Neural cell (in vitro differentiated cells): ENCODE measurements at regions not wholly inside any gene's neighbourhood (a gene's known extent, or its start where the extent isn't known, plus 50 kb on each side); places are given as distances from the start of the nearest gene placed in this dataset.

Experiments used
- CTCF ChIP-seq: fragments of 450-650 bp; IDR thresholded peaks from 2 replicates; pipeline ENCODE4 v1.5.1; 2014; ENCODE audit warnings: antibody characterized with exemption, mild to moderate bottlenecking, moderate library complexity; ENCODE audit not compliant: poor library complexity, severe bottlenecking
- EP300 ChIP-seq: fragments of 450-650 bp; conservative IDR thresholded peaks from 2 replicates; pipeline ENCODE4 v1.6.1; 2014; ENCODE audit warnings: antibody characterized with exemption, mild to moderate bottlenecking, moderate library complexity; ENCODE audit not compliant: poor library complexity, severe bottlenecking
- EZH2 ChIP-seq: fragments of 200-600, 300-800 bp; shearing (Covaris generic), sonication (generic); IDR thresholded peaks from 2 replicates; pipeline ENCODE4 v1.6.1; 2014; ENCODE audit warnings: antibody characterized with exemption, low read length, borderline replicate concordance, mild to moderate bottlenecking; ENCODE audit not compliant: insufficient read depth, poor library complexity, severe bottlenecking
- MXI1 ChIP-seq: fragments of 450-650 bp; conservative IDR thresholded peaks from 2 replicates; pipeline ENCODE4 v1.6.1; 2014; ENCODE audit warnings: antibody characterized with exemption, mild to moderate bottlenecking; ENCODE audit not compliant: poor library complexity, severe bottlenecking
- POLR2AphosphoS5 ChIP-seq: IDR thresholded peaks from 2 replicates; pipeline ENCODE4 v1.6.1; 2012
- RAD21 ChIP-seq: fragments of 450-650 bp; conservative IDR thresholded peaks from 2 replicates; pipeline ENCODE4 v1.6.1; 2014; ENCODE audit warnings: antibody characterized with exemption, mild to moderate bottlenecking, moderate library complexity
- SMC3 ChIP-seq: fragments of 450-650 bp; conservative IDR thresholded peaks from 2 replicates; pipeline ENCODE4 v1.6.1; 2014; ENCODE audit warnings: antibody characterized with exemption, mild to moderate bottlenecking, moderate library complexity; ENCODE audit not compliant: poor library complexity
- TAF1 ChIP-seq: IDR thresholded peaks from 2 replicates; pipeline ENCODE4 v1.6.1; 2012; ENCODE audit warnings: low read depth

GRCh38 chr6:77010931-77011542, 452.3 kb downstream of the HTR1B start:
- TF ChIP-seq CTCF (no peak), EZH2 (no peak), POLR2AphosphoS5 (no peak), MXI1 (no peak), SMC3 (no peak), TAF1 (no peak), RAD21 (no peak), EP300 (no peak)
